HG02678 (cell line): ENCODE measurements at regions not wholly inside any gene's neighbourhood (a gene's known extent, or its start where the extent isn't known, plus 50 kb on each side); places are given as distances from the start of the nearest gene placed in this dataset.

Experiments
- ATAC-seq: cut with Tn5 transposase; IDR thresholded peaks from one replicate; pipeline ENCODE4 v1.9.1; 2021; ENCODE audit warnings: mild to moderate bottlenecking, moderate library complexity; ENCODE audit not compliant: unreplicated experiment

- ATAC-seq = no peak
These were observed 347.7 kb upstream of the TGFBR2 start for GRCh38 chr3:30258426-30259392.

DNA sequence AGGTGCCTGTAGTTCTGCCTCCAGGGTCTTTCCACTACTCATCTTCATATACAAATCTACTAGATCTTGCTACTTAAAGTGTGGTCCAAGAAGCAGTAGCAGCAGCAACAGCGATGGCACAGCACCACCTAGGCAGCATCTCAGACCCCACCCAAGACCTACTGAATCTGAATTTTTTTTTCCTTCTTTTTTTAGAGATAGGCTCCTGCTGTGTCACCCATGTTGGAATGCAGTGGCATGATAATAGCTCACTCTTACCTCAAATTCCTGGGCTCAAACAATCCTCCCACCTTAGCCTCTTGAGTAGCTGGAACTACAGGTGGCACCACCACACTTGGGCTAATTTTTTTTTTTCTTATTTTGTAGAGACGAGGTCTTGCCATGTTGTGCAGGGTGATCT is 346.7 kb upstream of the TGFBR2 start:
- ATAC-seq = no peak

DNA sequence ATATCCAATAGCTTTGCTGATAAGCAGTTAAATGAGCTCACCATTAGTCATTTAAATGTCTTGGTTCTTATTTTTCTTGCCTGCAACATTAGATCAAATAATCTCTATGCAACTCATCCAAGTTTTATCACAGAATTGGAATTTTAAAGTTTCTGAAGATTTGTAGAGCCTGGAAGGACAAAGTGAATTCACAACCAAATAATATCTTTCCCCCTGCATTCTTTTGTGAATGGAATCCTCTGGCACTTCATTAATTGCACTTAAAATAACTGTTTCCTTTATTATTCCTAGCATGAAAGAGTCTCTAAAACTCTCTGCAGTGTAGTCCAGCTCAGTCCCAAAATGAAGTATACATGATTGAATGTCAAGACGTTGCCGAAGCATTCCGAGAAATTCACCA is 345.6 kb upstream of the TGFBR2 start:
- no peak for ATAC-seq

DNA sequence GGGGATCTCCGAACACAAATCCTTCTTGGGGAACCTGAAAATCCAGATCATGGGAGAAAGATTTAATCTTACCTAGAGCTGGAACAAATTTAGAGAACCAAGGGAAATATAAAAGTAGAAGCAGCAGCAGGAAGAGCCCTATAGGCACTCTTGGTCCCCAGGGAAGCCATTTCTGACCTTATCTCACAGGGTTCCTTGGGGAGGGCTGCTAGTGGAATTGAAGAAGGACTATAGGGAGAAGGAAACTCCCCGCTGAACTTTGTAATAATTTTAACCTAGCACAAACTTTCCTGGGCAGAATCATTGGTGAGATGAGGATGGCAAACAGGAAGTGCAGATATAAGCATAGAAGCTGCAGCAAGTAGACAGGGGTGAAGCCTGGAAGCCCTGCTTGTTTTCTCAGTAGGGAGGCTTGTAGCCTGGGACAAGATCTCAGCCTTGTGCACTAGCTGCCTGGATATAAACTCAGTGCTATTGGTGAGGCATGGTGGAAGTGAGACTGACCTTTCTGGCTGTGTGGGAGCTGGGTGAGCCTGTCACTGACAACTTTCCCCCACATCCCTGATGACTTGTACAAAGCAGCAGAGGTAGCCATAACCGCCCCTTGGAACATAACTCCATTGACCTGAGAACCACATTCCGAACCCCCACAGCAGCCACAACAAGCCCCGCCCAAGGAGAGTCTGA is 343.0 kb upstream of the TGFBR2 start:
- ATAC-seq = no peak

GRCh38 chr3:30263925-30264313 is 342.5 kb upstream of the TGFBR2 start:
- no peak for ATAC-seq

- ATAC-seq = no peak
These were observed 339.9 kb upstream of the TGFBR2 start for GRCh38 chr3:30266524-30266923.

- no peak for ATAC-seq
These were observed 338.1 kb upstream of the TGFBR2 start for GRCh38 chr3:30268288-30268687.

- peak; percentile 69 for ATAC-seq
These were observed 336.5 kb upstream of the TGFBR2 start for GRCh38 chr3:30269751-30270445.

GRCh38 chr3:30271781-30272180 is 334.6 kb upstream of the TGFBR2 start:
- no peak for ATAC-seq

GRCh38 chr3:30273304-30274072 is 332.9 kb upstream of the TGFBR2 start:
- ATAC-seq = no peak

DNA sequence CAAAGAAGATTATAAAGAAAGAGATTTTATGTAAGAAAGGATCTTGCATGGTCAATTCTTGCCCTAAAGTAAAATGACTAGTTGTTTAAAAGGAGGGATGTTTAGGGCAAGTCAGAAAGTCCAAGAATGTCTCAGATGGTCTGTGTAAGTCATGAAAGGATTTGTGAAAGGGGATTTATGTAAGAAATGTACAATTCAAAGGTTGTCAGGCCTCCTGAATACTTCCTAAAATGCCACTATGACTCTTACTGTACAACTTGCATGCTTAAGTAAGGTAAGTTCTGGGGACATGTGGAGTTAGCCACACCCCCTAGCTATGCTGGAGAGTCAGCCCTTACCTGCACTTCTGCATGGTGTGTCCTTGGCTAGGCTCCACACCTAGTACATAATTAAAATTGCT is 328.9 kb upstream of the TGFBR2 start:
- no peak for ATAC-seq

- ATAC-seq = no peak
These were observed 324.9 kb upstream of the TGFBR2 start for GRCh38 chr3:30281526-30281925.

DNA sequence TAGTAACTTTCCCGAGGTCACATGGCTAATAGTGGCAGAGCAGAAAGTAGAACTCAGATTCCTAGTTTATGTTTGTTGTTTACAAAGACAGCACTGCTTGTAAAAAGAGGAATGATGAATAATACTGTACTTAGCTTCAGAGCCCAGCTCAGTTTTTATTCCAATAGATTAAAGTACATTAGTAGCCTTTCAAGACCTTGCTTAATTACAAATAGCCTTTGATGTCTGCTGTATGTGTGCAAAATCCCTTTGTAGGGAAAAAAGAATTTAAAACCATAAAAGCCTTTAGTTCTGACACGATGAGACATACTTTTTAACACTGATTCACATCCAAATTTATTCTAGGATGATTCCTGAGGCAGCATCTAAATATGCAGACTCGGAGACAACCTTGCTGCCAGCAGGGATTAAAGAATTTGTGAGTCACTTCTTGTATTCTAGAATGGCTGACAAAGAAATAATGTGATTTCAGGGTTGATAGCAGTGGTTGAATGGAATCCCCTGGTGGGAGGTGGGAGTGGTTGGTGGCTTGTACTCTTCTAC is 324.2 kb upstream of the TGFBR2 start:
- ATAC-seq = no peak

DNA sequence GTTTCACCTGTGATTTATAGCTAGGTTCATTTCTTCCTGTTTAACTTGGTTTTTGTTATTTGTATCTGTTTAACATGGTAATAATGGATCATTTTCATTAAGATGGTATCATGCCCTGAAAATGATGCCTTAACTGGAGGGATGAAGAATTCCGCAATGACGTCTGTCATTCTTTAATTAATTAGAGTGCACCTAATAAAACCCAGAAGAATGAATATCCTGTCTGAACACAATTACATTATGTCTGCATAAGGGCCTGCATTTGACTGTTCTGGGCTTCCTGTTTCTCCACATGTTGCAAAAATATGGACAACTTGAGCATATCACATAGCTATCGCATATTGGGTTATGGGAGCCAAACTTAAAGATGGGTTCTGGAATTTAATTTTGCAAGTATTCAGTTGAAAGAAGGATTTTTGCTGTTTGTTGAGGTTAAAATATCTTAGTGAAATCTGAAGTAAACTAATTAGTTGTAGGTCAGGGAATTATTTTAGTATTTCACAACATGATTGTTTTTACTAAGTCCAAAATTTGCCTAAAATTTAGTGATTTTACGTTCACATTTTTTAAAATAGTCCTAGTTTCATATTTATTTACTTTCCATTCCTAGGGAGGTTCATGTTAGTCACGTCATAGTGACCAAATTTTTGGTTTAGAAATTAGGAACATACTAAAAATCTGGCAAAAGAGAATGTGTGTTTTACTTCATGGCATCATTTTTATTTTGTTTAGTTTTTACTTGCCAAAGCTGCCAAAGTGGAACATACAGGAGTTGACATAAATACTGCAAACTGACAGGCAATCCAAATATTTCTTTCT is 321.0 kb upstream of the TGFBR2 start:
- ATAC-seq = no peak

DNA sequence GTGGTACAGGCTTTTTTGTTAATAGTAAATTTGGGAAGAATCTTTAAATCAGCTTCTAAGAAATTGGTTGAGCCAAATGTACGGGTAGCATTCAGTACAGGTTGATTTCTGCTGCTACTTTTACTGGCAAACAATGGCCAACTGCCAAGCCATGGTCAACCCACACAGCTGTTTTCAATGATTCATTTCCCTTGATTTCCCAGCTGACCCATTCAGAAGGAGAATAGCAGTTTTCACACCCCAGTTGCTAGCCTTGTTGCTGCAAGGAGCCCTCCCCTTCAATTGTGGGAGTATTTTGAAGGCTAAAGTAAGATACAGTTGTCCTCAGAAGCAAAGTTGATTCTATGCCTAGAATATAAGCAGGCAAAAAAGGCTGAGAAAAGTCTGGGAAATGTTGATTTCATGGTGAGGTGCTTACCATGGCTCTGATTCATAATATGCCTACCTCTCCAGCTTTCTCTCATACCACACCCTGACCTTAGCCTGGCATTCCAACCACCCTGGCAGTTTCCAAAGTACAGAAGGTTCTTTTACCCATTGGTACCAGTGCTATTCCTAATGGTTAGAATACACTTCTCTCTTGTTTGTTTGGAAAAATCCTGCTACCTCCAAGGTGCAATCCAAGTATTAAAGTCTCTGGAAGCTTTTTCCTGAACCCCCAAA is 320.3 kb upstream of the TGFBR2 start:
- no peak for ATAC-seq

DNA sequence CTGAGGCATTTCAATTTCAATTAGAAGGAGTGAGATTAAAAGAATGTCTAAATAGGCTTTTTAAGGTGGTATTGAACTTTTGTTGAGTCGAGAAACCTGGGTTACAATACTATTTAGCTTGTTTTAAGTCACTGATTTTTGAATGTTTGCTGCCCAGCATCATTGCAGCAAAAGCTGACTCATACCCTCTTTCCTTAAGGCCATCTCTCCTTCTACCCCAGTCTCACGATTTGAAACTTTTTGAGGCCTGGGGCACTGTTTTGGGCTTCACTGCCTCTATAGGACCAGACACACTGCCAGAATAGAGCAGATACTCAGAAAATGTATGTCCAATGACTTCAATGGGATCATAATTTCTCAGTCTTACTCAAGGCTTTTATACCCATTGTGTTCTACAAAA is 319.6 kb upstream of the TGFBR2 start:
- ATAC-seq = no peak

DNA sequence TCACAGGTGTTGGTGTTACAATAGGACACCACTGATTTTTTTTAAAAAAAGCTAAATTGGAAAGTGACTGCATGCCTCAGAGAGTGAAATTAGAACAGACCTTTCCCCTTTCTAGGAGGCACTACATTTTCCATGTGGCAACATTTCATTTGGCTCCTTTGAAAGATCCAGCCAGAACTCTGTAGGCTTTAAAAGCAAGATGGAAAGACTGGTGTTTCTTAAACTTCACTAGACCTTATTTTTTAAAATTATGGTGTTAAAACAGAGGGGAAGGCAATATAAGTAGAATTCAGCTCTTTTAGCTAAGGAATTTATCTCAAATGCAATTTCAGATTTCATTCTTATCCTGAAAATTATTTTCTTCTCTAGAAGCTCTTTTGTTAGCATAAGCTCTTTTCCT is 317.6 kb upstream of the TGFBR2 start:
- no peak for ATAC-seq

DNA sequence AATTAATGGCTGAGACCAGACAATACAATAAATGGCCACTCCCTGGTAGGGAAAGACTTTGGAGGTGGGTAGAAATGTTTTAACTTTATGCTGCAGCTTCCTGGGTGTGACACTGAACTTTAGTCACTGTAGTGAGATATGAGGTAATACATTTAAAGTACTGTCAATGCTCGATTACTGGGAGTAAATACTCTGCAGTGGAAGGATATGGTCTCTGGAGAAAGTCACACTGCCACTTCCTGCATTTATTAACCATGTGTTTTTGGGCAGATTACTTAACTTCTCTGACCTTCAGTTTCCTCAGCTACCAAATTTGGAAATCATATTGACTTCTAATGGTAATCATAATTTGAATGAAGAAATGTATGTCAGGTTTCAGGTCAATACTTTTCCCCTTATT is 317.1 kb upstream of the TGFBR2 start:
- no peak for ATAC-seq

- no peak for ATAC-seq
These were observed 316.6 kb upstream of the TGFBR2 start for GRCh38 chr3:30289766-30290165.
